Kidney epithelial cell (primary cell): ENCODE measurements at regions not wholly inside any gene's neighbourhood (a gene's known extent, or its start where the extent isn't known, plus 50 kb on each side); places are given as distances from the start of the nearest gene placed in this dataset.
A peak's percentile ranks its signal among the peaks of the same experiment; 100 is the strongest.

Experiments used
- DNase-seq: peaks from one replicate; pipeline ENCODE4 v3.0.0-alpha.2; 2010; ENCODE audit warnings: low read depth
- H3K27me3 ChIP-seq: 2 replicates; pipeline ENCODE4 v1.6.0; 2011; ENCODE audit warnings: low read length; ENCODE audit not compliant: control insufficient read depth, insufficient read depth
- H3K36me3 ChIP-seq: 2 replicates; pipeline ENCODE4 v1.5.1; 2011; ENCODE audit warnings: low read length; ENCODE audit not compliant: control insufficient read depth, insufficient read depth
- H3K4me3 ChIP-seq: 2 replicates; pipeline ENCODE4 v1.5.1; 2011; ENCODE audit warnings: low read depth, mild to moderate bottlenecking, control low read depth, low read length
- TF ChIP-seq, protein P1 (sequence below): IDR thresholded peaks from 2 replicates; pipeline ENCODE4 v1.5.1; 2011; ENCODE audit warnings: mild to moderate bottlenecking, moderate library complexity, low read length, control low read depth, inconsistent platforms; ENCODE audit not compliant: insufficient read depth, poor library complexity, severe bottlenecking

DNA sequence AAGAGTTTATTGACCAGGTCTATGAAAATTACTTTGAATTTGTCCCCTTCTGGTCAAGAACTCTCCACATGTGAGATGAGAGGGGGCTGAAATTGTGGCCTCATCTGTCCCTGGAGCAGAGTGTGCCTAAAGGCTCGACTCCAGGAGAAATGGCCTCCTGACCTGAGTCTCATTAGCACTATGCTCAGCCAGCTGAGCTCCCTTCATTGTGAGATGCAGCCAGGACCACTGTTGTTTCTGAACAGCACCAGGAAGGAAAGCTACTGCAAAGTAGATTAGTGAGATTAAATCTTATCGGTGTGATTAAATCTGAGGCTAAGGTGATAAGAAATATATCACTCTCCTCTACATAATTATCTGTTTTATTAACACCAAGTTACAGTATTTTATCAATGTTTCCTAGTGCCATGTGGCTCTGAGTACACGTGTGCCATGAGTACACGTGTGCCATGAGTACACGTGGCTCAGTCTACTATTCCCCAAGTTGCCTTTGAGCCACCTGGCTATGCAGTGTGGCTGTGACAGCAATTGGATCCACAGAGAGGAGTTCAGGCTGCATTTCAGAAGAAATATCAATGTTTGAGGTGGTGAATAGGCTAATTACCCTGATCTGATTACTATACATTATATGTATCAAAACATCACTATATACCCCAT is 126.9 kb downstream of the IPMK start:
- no peak for DNase-seq
- no peaks in the 10 kb centered on the region for H3K27me3 ChIP-seq
- no peak overlapping the region for H3K4me3 ChIP-seq
- TF ChIP-seq, protein P1, sequence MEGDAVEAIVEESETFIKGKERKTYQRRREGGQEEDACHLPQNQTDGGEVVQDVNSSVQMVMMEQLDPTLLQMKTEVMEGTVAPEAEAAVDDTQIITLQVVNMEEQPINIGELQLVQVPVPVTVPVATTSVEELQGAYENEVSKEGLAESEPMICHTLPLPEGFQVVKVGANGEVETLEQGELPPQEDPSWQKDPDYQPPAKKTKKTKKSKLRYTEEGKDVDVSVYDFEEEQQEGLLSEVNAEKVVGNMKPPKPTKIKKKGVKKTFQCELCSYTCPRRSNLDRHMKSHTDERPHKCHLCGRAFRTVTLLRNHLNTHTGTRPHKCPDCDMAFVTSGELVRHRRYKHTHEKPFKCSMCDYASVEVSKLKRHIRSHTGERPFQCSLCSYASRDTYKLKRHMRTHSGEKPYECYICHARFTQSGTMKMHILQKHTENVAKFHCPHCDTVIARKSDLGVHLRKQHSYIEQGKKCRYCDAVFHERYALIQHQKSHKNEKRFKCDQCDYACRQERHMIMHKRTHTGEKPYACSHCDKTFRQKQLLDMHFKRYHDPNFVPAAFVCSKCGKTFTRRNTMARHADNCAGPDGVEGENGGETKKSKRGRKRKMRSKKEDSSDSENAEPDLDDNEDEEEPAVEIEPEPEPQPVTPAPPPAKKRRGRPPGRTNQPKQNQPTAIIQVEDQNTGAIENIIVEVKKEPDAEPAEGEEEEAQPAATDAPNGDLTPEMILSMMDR, result no peak
- no peaks in the 10 kb centered on the region for H3K36me3 ChIP-seq

DNA sequence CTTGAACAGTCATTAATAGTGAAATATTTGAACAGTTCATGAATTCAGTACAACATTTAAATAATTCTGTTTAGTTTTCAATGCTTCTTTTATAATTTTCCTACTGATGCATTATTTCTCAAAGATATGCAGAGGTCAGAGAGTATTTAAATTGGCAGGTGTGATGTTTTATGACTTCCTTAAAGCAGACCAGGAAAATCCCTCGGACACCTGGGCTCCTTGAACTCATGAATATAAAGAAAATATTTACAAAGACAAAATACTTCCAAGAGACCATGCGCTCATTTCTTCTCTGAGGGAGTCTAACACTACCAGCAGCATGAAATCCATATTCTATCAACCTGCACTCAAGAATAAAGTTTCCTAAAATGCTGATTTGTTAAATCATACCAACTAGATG is 127.6 kb downstream of the IPMK start:
- DNase-seq, result no peak
- no peaks in the 10 kb centered on the region for H3K36me3 ChIP-seq
- H3K4me3 ChIP-seq, result no peak overlapping the region
- H3K27me3 ChIP-seq, result no peaks in the 10 kb centered on the region
- TF ChIP-seq, protein P1, result no peak

DNA sequence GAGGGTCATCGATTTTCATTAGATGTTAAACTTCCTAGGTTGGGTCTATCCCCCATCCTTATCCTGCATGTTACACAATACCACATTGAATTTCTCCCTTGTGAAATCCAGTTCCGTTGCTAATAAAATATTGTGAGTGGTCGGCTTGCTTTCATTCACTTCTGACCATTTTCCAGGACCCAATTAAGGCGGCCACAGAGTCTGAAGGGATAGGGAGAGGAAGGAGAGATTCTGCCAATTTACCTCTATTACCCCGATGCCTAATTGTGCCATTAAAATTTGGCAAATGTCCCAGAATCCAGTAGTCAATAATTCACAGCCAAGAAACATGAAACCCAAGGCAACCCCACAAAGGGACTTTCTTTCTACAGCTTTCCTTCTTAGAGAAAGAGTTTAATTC is 129.9 kb downstream of the IPMK start:
- Histone ChIP-seq H3K4me3 (no peak overlapping the region), H3K27me3 (no peaks in the 10 kb centered on the region), H3K36me3 (no peaks in the 10 kb centered on the region)
- DNase-seq, result peak; percentile 21
- TF ChIP-seq, protein P1, result no peak

DNA sequence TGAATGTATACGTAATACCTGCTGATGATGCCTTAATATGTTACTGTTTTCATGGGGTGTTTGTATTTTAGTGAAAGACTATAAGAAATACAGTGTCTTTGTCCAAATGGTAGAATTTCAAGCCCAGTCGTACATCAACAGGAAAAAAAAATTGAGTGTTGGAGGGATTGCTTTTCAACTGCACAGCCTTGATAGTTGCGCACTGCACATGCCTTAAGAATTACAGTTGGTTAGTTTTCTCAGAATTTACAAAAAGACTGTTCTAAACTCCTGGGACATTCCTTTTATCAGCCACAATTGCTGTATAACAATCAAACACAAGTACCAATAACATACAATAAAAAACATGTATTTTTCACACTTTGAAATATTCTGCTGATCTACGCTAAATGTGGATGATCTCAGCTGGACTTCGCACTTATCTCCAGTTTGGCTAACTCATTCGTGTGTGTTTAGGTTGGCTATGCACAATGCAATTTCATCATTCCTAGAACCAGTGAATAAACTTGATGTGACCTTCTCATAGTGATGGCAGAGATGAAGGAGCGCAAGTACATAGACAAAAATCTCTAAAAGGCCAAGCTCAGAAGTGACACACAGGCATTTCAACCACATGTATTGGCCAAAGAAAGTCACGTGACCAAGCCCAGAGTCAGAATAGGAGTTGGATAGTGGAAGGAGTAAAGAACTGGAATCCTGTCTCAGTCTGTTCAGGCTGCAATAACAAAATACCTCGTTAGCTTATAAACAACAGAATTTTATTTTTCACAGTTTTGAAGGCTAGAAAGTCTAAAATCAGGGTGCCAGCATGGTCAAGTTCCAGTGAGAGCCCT is 152.3 kb downstream of the IPMK start:
- H3K4me3 ChIP-seq, result no peak overlapping the region
- TF ChIP-seq, protein P1, result no peak
- H3K27me3 ChIP-seq, result no peaks in the 10 kb centered on the region
- no peak for DNase-seq
- no peaks in the 10 kb centered on the region for H3K36me3 ChIP-seq

DNA sequence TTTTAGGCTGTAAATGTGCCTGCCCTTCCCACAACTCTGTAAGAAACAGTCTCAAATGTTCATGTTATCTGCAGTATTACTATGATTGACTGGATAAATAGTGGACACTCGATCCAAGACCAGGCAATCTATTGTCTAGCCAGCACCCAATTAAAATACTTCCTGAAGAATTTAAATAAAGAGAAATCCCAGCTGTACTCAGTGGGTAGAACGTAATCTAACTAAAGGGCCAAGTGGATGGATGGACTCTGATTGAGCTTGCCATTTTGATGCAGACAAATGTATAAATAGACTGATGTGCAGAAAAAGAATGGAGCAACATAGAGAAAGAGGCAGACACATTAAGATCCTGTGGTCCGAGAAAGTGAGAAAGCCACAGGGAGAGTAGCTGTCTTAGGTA is 158.0 kb downstream of the IPMK start:
- H3K36me3 ChIP-seq, result no peaks in the 10 kb centered on the region
- TF ChIP-seq, protein P1, result no peak
- DNase-seq, result no peak
- no peak overlapping the region for H3K4me3 ChIP-seq
- H3K27me3 ChIP-seq, result no peaks in the 10 kb centered on the region

DNA sequence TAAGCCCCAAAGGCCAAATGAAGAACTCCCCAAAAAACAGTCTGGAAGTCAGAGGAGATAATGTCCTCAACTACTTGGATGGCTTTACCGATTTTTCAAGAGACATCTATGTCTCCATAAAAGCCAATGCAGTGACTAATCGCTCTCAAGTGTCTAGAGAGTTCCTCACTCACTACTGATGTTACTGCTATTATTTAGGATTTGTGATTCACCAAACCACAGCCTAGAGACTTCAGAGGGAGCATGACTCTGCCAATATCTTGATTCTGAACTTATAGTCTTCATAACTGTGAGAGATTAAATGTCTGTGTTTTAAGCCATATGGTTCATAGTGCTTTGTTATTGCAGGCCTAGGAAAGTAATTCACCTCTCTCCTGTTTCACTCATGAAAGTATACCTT is 160.2 kb downstream of the IPMK start:
- H3K36me3 ChIP-seq, result no peaks in the 10 kb centered on the region
- no peak overlapping the region for H3K4me3 ChIP-seq
- H3K27me3 ChIP-seq, result no peaks in the 10 kb centered on the region
- DNase-seq, result no peak
- TF ChIP-seq, protein P1, result no peak
